K562 (cell line): ENCODE measurements at regions not wholly inside any gene's neighbourhood (a gene's known extent, or its start where the extent isn't known, plus 50 kb on each side); places are given as distances from the start of the nearest gene placed in this dataset.

Experiments used
- ATAC-seq: fragments of 200-7000 bp; cut with Tn5 transposase; 3 replicates; pipeline ENCODE4 v1.9.1; 2020; ENCODE audit warnings: moderate library complexity
- BruUV-seq: library from RNA; stranded (reverse); fragments of 400-500 nt; replicated peaks from 2 replicates; lab custom pipeline; 2021; lab: Mats Ljungman, UMichigan
- CTCF ChIA-PET: fragments of 300-600 bp; formaldehyde crosslinking; extraction: SDS; loops from one replicate; lab custom pipeline; 2021; ENCODE audit warnings: low intra/inter-chr PET ratio; lab: Yijun Ruan, JAX
- POLR2A ChIA-PET: fragments of 300-600, 350-650 bp; sonication (Branson Sonifier 250); formaldehyde crosslinking; extraction: SDS; loops from one replicate; lab custom pipeline; 2021; ENCODE audit warnings: antibody characterized with exemption, inconsistent platforms; lab: Yijun Ruan, JAX
- DNase-seq, 4 experiments: peaks; one replicate each; pipeline versions ENCODE4 v3.0.0 to v3.0.0-alpha.2; 2011 to 2018; ENCODE audit warnings: low spot score in 3 of 4, mixed read lengths in 3 of 4; ENCODE audit errors: extremely low read depth in 1 of 4
- FAIRE-seq: peaks from 2 replicates; lab custom pipeline; 2011; peaks lifted over from hg19 to GRCh38; lab: Jason Lieb, UNC
- H2AFZ ChIP-seq: 2 replicates; pipeline ENCODE4 v1.6.0; 2011; ENCODE audit warnings: low read depth, low read length, control low read depth, inconsistent platforms
- H3K27ac ChIP-seq: fragments of 200-600 bp; 3 replicates; pipeline ENCODE4 v1.8.0; 2011; ENCODE audit warnings: low read depth, mild to moderate bottlenecking, control low read depth, inconsistent platforms, low read length, moderate library complexity, mixed read lengths; ENCODE audit errors: extremely low read depth
- H3K27me3 ChIP-seq, 2 experiments: fragments of 300-600 bp in 1 of 2; 2 replicates in 1 of 2; 3 replicates in 1 of 2; pipeline versions ENCODE4 v1.6.0 to v1.8.0; 2011; ENCODE audit warnings: inconsistent platforms in 2 of 2, low read length in 2 of 2, mild to moderate bottlenecking in 1 of 2, mixed read lengths in 1 of 2, moderate library complexity in 1 of 2; ENCODE audit not compliant: control insufficient read depth in 2 of 2, insufficient read depth in 2 of 2
- H3K36me3 ChIP-seq: fragments of 300-600 bp; 3 replicates; pipeline ENCODE4 v1.8.0; 2011; ENCODE audit warnings: mild to moderate bottlenecking, low read length, inconsistent platforms; ENCODE audit not compliant: control insufficient read depth, insufficient read depth
- H3K4me1 ChIP-seq, 2 experiments: fragments of 200-600 bp in 1 of 2; replicated peaks in 1 of 2; 2 replicates in 1 of 2; 3 replicates in 1 of 2; pipeline versions ENCODE4 v1.5.1 to v1.8.0; 2011; ENCODE audit warnings: inconsistent platforms in 2 of 2, low read length in 2 of 2, mild to moderate bottlenecking in 1 of 2, mixed read lengths in 1 of 2, moderate library complexity in 1 of 2; ENCODE audit not compliant: control insufficient read depth in 2 of 2, insufficient read depth in 2 of 2
- H3K4me2 ChIP-seq: 2 replicates; pipeline ENCODE4 v1.6.1; 2011; ENCODE audit warnings: low read length, control low read depth, inconsistent platforms, mixed read lengths; ENCODE audit not compliant: insufficient read depth
- H3K4me3 ChIP-seq: fragments of 200-600 bp; sonication (generic), shearing (Covaris generic); 2 replicates; pipeline ENCODE4 v1.5.1; 2016; ENCODE audit warnings: control low read depth, inconsistent platforms
- H3K79me2 ChIP-seq: fragments of 200-600 bp; 3 replicates; pipeline ENCODE4 v1.8.0; 2011; ENCODE audit warnings: low read length, inconsistent platforms; ENCODE audit not compliant: control insufficient read depth, insufficient read depth
- H3K9ac ChIP-seq, 2 experiments: 2 replicates each; pipeline versions ENCODE4 v1.6.0 to v1.6.1; 2011; ENCODE audit warnings: low read depth in 2 of 2, low read length in 2 of 2, control low read depth in 1 of 2, inconsistent platforms in 1 of 2, mild to moderate bottlenecking in 1 of 2, mixed read lengths in 1 of 2; ENCODE audit not compliant: insufficient read depth in 1 of 2
- H3K9me1 ChIP-seq: one replicate; pipeline ENCODE4 v1.6.0; 2011; ENCODE audit warnings: inconsistent platforms, mild to moderate bottlenecking, low read length, moderate library complexity; ENCODE audit not compliant: control insufficient read depth, insufficient read depth
- H3K9me3 ChIP-seq: replicated peaks from 2 replicates; pipeline ENCODE4 v1.5.1; 2011; ENCODE audit warnings: low read depth, low read length, inconsistent platforms; ENCODE audit not compliant: control insufficient read depth, insufficient read depth
- H4K20me1 ChIP-seq: replicated peaks from 2 replicates; pipeline ENCODE4 v1.6.1; 2011; ENCODE audit warnings: low read length, inconsistent platforms, mixed read lengths; ENCODE audit not compliant: control insufficient read depth, insufficient read depth
- IRF2 ChIP-seq: sonication (generic); formaldehyde crosslinking; IDR thresholded peaks from 2 replicates; pipeline ENCODE4 v1.8.1; 2022; ENCODE audit warnings: mild to moderate bottlenecking, missing genetic modification reagents
- NEUROD1 ChIP-seq: fragments of 150-350 bp; IDR thresholded peaks from 2 replicates; pipeline ENCODE4 v1.6.1; 2014; ENCODE audit warnings: borderline replicate concordance, low read length, low read depth; ENCODE audit not compliant: partially characterized antibody
- PCBP2 ChIP-seq: fragments of 200-400 bp; formaldehyde crosslinking; IDR thresholded peaks from 2 replicates; pipeline ENCODE4 v1.6.1; 2018; ENCODE audit warnings: low read length, low read depth, mild to moderate bottlenecking, moderate library complexity; ENCODE audit not compliant: poor library complexity, severe bottlenecking
- TFAM ChIP-seq: fragments of 250-450 bp; sonication (Bioruptor Pico); conservative IDR thresholded peaks from 2 replicates; pipeline ENCODE4 v1.5.0; 2021; ENCODE audit warnings: mild to moderate bottlenecking, moderate library complexity
- XRCC5 ChIP-seq: fragments of 200-400 bp; formaldehyde crosslinking; IDR thresholded peaks from 2 replicates; pipeline ENCODE4 v1.6.1; 2017; ENCODE audit warnings: low read depth, mild to moderate bottlenecking, low read length
- WGBS: fragments of 100-300 bp; shearing (Covaris generic); methylation state at CpG from one replicate; pipeline ENCODE4 v1.1.6; 2016; ENCODE audit warnings: low coverage, mixed read lengths; ENCODE audit not compliant: insufficient coverage; ENCODE audit errors: missing lambda C conversion rate; 5-methylcytosine and 5-hydroxymethylcytosine counted together
- in situ Hi-C: fragments of 300-500 bp; cut with MboI; formaldehyde crosslinking; loops from 4 replicates; pipeline ENCODE4 v1.15.0; 2018; ENCODE audit warnings: inconsistent platforms, mixed read lengths
- intact Hi-C: fragments of 100-400 bp; cut with micrococcal nuclease; formaldehyde crosslinking; loops from 2 replicates; pipeline ENCODE4 v1.14.2; 2022
- TF ChIP-seq, protein P1 (sequence below): fragments of 450-650 bp; formaldehyde crosslinking; IDR thresholded peaks from 2 replicates; pipeline ENCODE4 v1.4.0; 2020; ENCODE audit warnings: mild to moderate bottlenecking
- TF ChIP-seq, protein P2 (sequence below), 2 experiments: fragments of 200-800 bp in 1 of 2; sonication (Bioruptor generic) in 1 of 2; sonication (generic) in 1 of 2; formaldehyde crosslinking in 1 of 2; IDR thresholded peaks in 1 of 2; conservative IDR thresholded peaks in 1 of 2; 2 replicates each; pipeline versions ENCODE4 v1.5.0 to v1.6.1; 2016 to 2020; ENCODE audit warnings: missing compliant biosample characterization in 1 of 2, missing genetic modification characterization in 1 of 2, missing genetic modification reagents in 1 of 2
- TF ChIP-seq, protein P3 (sequence below): fragments of 250-450 bp; sonication (Bioruptor Pico); IDR thresholded peaks from 2 replicates; pipeline ENCODE4 v1.4.0; 2020; ENCODE audit warnings: mild to moderate bottlenecking, moderate library complexity
- TF ChIP-seq, protein P4 (sequence below), 2 experiments: IDR thresholded peaks; 2 replicates each; pipeline ENCODE4 v1.6.1; 2012; ENCODE audit warnings: improper control_type of control experiment in 2 of 2, low read depth in 2 of 2, low read length in 2 of 2, borderline replicate concordance in 1 of 2
- TF ChIP-seq, protein P5 (sequence below): conservative IDR thresholded peaks from 2 replicates; pipeline ENCODE4 v1.6.1; 2011; ENCODE audit warnings: low read depth, mild to moderate bottlenecking, low read length; ENCODE audit not compliant: control insufficient read depth

DNA sequence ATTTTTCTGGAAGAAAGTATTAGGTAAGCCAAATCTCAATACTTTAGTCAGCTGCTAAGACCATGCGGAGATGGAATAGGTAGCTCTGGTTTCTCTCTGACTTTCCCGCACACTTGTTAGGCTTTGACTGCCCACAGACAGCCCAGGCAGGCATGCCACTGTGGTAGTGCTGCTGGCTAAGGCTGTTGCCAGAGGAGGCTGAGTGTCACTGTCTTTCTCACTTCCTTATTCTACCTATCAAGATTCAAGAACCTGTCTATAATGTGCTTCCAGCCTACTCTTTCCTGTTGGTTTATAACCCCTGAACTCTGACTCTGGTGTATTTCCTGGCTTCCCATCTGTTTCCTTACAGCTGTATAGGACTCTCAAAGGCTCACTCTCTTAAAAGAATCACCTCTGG lies 81.8 kb upstream of the TRPC5 start:
- no peaks in the 10 kb centered on the region for H4K20me1 ChIP-seq
- H3K4me1 ChIP-seq: no peaks in the 10 kb centered on the region
- TF ChIP-seq, protein P1, sequence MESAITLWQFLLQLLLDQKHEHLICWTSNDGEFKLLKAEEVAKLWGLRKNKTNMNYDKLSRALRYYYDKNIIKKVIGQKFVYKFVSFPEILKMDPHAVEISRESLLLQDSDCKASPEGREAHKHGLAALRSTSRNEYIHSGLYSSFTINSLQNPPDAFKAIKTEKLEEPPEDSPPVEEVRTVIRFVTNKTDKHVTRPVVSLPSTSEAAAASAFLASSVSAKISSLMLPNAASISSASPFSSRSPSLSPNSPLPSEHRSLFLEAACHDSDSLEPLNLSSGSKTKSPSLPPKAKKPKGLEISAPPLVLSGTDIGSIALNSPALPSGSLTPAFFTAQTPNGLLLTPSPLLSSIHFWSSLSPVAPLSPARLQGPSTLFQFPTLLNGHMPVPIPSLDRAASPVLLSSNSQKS: no peak
- TF ChIP-seq, protein P2, sequence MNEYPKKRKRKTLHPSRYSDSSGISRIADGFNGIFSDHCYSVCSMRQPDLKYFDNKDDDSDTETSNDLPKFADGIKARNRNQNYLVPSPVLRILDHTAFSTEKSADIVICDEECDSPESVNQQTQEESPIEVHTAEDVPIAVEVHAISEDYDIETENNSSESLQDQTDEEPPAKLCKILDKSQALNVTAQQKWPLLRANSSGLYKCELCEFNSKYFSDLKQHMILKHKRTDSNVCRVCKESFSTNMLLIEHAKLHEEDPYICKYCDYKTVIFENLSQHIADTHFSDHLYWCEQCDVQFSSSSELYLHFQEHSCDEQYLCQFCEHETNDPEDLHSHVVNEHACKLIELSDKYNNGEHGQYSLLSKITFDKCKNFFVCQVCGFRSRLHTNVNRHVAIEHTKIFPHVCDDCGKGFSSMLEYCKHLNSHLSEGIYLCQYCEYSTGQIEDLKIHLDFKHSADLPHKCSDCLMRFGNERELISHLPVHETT (CRISPR knock-in tag; conservative IDR thresholded peaks at IDR 0.05 in 1 of 2, IDR thresholded peaks at IDR 0.05 in 1 of 2): no peak
- no peak for TF ChIP-seq NEUROD1
- TF ChIP-seq, protein P3, sequence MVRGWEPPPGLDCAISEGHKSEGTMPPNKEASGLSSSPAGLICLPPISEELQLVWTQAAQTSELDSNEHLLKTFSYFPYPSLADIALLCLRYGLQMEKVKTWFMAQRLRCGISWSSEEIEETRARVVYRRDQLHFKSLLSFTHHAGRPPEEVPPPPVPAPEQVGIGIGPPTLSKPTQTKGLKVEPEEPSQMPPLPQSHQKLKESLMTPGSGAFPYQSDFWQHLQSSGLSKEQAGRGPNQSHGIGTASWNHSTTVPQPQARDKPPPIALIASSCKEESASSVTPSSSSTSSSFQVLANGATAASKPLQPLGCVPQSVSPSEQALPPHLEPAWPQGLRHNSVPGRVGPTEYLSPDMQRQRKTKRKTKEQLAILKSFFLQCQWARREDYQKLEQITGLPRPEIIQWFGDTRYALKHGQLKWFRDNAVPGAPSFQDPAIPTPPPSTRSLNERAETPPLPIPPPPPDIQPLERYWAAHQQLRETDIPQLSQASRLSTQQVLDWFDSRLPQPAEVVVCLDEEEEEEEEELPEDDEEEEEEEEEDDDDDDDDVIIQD (CRISPR knock-in tag): no peak
- no peak for TF ChIP-seq IRF2 (CRISPR knock-in tag)
- TF ChIP-seq, protein P4, sequence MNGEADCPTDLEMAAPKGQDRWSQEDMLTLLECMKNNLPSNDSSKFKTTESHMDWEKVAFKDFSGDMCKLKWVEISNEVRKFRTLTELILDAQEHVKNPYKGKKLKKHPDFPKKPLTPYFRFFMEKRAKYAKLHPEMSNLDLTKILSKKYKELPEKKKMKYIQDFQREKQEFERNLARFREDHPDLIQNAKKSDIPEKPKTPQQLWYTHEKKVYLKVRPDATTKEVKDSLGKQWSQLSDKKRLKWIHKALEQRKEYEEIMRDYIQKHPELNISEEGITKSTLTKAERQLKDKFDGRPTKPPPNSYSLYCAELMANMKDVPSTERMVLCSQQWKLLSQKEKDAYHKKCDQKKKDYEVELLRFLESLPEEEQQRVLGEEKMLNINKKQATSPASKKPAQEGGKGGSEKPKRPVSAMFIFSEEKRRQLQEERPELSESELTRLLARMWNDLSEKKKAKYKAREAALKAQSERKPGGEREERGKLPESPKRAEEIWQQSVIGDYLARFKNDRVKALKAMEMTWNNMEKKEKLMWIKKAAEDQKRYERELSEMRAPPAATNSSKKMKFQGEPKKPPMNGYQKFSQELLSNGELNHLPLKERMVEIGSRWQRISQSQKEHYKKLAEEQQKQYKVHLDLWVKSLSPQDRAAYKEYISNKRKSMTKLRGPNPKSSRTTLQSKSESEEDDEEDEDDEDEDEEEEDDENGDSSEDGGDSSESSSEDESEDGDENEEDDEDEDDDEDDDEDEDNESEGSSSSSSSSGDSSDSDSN (IDR thresholded peaks at IDR 0.05; ENCODE audit: borderline replicate concordance in 1 of 2, low read depth in 2 of 2, low read length in 2 of 2): no peak
- no peak for TF ChIP-seq PCBP2
- TF ChIP-seq XRCC5: no peak
- TF ChIP-seq, protein P5, sequence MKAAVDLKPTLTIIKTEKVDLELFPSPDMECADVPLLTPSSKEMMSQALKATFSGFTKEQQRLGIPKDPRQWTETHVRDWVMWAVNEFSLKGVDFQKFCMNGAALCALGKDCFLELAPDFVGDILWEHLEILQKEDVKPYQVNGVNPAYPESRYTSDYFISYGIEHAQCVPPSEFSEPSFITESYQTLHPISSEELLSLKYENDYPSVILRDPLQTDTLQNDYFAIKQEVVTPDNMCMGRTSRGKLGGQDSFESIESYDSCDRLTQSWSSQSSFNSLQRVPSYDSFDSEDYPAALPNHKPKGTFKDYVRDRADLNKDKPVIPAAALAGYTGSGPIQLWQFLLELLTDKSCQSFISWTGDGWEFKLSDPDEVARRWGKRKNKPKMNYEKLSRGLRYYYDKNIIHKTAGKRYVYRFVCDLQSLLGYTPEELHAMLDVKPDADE: no peak
- TF ChIP-seq TFAM (CRISPR knock-in tag): no peak
- H2AFZ ChIP-seq: no peak overlapping the region
- no TSS peak for BruUV-seq
- no peaks in the 10 kb centered on the region for H3K36me3 ChIP-seq
- no peak overlapping the region for H3K4me3 ChIP-seq
- H3K9ac ChIP-seq: no peak overlapping the region
- ATAC-seq: no peak
- H3K9me3 ChIP-seq: no peaks in the 10 kb centered on the region
- no peak for FAIRE-seq
- POLR2A ChIA-PET: no interaction called here
- in situ Hi-C loops (no loop called here), intact Hi-C loops (no loop called here)
- H3K27ac ChIP-seq: no peak overlapping the region
- H3K79me2 ChIP-seq: no peaks in the 10 kb centered on the region
- no peaks in the 10 kb centered on the region for H3K27me3 ChIP-seq
- CTCF ChIA-PET: no interaction called here
- no peak for DNase-seq
- no peaks in the 10 kb centered on the region for H3K9me1 ChIP-seq
- H3K4me2 ChIP-seq: no peak overlapping the region
- WGBS: 0% methylated on average over 2 of the region's 2 CpGs
